ENCODE measurements at regions not wholly inside any gene's neighbourhood (a gene's known extent, or its start where the extent isn't known, plus 50 kb on each side); places are given as distances from the start of the nearest gene placed in this dataset.

DNA sequence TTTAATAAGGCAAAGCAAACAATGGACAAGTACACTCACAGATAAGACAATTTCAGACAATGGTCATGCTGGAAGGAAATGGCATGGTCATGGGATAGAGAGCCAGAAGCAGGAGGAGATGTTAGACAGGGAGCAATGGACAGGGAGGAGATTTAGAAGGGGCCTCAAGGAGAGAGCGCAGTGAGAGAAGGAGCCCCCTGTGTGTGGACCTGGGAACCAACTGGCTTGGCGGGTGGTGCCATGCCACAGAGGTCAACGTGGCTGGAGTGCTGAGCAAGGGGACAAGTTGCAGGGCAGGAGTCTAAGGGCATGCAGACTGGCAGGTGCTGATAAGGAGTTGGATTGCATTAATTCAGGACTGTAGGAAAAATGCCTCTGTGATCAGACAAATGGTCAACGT lies 75.3 kb upstream of the UQCRFS1 start:
- ATAC-seq (no peak), DNase-seq (no peak)
- intact Hi-C loops (cut with DNase I, micrococcal nuclease), result no loop called here

DNA sequence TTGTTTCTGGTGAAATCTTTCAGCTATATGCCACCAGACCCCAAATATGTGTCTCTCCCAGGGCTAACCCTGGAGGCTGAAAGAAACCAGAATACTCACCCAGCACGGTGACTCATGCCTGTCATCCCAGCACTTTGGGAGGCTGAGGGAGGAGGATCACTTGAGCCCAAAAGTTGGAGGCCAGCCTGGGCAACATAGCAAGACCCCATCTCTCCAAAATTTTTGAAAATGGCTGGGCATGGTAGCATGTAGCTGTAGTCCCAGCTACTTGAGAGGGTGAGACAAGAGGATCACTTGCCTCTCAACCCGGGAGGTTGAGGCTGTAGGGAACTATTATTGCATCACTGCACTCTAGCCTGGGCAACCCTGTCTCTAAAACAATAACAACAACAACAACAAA lies 76.1 kb upstream of the UQCRFS1 start:
- intact Hi-C loops (cut with DNase I, micrococcal nuclease), result no loop called here
- no peak for ATAC-seq
- no peak for DNase-seq

DNA sequence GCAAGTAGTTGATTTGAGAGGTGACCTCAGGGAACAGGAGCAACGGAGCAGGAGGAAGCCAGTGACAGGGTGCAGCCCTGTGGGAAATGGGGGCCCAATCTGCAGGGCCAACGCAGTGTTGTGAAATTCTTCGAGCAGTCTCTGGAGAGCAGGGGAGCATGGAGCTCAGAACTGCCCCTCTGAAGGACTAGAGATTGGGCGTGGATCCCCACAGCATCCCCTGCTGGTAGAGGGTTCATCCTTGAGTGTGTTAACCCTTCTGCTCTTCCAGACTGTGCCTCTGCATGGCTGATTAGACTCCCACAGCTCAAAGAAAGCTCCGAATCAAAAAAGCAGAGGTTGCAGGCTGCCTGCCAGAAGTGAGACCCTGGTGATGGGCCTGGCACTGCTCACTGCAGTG lies 77.9 kb upstream of the UQCRFS1 start:
- ATAC-seq, result no peak
- no peak for DNase-seq
- intact Hi-C loops (cut with DNase I, micrococcal nuclease), result no loop called here

DNA sequence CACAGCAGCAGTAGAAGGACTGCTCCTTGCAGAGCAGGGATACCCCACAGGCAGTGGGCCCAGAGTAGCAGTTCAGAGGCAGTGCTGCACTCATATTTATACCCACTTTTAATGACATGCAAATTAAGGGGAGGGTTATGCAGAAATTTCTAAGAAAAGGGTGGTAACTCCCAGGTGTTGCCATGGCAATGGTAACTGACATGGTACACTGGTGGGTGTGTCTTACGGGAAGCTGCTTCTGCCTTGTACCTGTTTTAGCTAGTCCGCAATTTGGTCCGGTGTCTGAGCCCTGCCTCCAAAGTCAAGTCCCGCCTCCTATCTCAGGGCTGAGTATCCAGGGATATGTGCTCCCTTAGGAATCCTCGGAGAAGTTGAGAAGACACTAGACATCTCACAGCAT lies 79.2 kb upstream of the UQCRFS1 start:
- intact Hi-C loops (cut with DNase I, micrococcal nuclease), result no loop called here
- ATAC-seq, result no peak
- no peak for DNase-seq

DNA sequence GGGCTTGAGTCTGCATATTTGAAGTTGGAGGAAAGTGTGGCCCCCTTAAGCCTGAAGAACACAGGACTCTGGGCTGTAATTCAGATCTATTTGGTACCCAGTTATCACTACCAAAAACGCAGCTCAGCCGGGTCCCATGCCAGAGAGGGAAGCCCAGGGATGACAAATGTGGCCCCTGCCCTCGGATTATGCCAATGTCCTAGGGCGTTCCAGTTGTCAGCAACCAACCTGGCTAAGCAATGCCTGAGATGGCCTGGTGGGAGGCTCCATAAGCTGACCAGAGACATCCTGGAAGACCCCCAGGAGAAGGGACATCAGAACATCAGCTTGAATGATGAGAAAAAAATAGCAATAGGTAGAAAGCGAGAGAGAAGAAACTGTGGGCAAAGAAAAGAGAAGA lies 79.6 kb upstream of the UQCRFS1 start:
- intact Hi-C loops (cut with DNase I, micrococcal nuclease), result no loop called here
- no peak for ATAC-seq
- DNase-seq, result no peak

DNA sequence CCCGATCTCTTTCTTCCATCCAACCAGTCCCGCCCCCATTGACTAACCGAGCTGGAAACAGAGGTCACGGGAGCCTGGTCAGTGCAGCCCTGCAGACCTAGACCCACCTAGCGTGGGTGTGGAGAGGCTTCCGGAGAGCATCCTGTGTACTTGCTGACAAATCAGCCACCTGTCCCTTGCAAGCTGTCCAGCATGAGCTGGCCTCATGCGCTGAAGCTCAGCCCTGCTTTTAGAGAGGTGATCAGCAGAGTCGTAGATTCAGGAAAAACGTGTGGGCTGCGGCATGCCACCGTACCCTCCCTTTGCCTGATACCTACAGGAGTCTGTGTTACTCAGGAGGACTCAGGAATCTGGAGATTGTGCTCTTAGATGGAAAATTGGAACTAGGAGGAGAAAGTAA lies 80.3 kb upstream of the UQCRFS1 start:
- intact Hi-C loops (cut with DNase I, micrococcal nuclease), result no loop called here
- DNase-seq (no peak), ATAC-seq (no peak)

DNA sequence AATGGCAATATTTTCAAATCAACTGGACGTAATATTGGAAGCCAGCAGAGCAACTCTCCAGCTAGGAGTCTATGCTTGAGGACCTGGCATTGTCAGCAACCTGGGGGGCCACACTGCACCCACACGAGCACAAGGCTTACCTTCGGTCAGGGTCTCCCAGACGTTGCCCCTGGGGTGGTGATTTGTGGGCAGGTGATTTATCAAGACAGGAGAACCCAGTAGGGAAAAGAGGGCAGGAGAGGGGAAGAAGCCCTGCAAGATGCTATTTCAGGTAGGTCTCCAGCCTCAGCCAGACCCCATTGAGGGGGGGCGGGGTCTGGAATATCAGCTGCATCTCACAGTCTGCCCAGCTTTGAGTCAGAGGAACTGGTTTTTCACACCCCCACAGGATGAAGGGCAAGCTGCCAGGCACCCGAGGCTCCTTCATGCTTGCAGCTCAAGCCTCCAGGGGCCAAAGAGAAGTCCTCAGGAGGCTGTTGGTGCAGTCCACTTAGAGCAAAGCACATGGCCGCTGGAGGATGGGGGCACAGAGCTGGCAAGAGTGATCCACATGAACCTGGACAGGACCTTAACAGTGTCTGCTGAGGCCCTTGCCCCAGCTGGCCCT lies 80.9 kb upstream of the UQCRFS1 start:
- DNase-seq, result no peak
- intact Hi-C loops (cut with DNase I, micrococcal nuclease), result no loop called here

DNA sequence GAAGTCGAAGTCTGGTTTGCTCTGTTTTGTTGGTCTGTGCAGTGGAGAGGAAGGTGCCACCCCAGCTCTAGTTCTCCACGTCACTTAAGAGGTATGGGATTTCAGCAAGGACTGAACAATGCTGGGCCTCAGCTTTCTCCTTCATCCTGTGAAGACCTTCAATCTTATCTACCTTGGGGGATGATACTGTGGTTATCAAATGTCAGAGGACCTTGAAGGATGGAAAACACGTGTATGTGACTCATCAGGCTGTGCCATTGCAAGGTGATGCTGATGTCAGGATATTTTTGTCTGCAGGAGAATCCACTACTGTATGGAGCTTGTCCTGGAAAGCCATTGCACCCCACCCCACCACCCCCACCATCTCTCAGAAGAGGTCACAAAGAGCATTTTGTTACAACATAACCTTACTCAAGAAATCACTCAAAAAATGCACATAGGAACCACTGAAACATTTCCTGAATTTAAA lies 81.4 kb upstream of the UQCRFS1 start:
- DNase-seq (no peak), ATAC-seq (no peak)
- intact Hi-C loops (cut with DNase I, micrococcal nuclease), result no loop called here

More for the DNA sequence above, 80.9 kb upstream of the UQCRFS1 start:
- ATAC-seq, result no peak

DNA sequence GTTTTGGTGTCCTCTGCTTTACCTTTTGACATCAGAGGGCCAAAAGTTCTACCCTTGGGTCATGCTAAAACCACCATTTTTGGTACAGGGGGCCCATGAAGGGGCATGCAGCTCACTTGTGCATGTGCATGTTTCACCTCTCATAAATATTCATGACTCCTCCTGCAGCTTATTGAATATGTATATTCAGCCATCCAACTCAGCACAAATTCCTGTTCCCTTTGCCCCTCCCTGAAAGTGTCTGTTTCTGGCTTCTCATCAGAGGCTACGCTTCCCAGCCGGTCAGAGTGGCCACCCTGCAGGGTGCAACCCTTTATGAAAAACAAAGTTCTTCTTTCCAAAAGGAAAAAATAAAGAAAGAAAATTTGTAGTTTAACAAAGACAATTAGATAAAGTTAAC lies 82.3 kb upstream of the UQCRFS1 start:
- intact Hi-C loops (cut with DNase I, micrococcal nuclease), result no loop called here
- no peak for ATAC-seq
- DNase-seq, result no peak

DNA sequence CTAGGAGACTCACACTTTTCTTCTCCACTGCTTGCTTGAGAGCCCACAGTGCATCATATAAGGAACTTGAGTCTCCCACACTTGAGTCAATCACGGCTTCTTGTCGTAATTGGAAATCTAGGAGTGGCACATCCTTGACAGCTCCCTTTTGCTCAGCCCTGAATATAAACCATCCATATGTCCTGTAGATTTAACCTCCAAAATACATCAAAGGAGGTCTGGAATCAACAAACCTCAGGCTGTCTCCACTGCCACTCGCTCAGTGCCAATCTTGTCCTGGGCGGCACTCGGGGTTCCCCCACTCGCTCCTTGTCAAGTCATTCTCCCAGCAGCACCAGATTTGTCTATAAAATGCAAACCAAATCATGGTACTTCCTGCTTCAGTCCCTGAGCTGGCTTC lies 84.4 kb upstream of the UQCRFS1 start:
- intact Hi-C loops (cut with DNase I, micrococcal nuclease), result no loop called here
- no peak for ATAC-seq

DNA sequence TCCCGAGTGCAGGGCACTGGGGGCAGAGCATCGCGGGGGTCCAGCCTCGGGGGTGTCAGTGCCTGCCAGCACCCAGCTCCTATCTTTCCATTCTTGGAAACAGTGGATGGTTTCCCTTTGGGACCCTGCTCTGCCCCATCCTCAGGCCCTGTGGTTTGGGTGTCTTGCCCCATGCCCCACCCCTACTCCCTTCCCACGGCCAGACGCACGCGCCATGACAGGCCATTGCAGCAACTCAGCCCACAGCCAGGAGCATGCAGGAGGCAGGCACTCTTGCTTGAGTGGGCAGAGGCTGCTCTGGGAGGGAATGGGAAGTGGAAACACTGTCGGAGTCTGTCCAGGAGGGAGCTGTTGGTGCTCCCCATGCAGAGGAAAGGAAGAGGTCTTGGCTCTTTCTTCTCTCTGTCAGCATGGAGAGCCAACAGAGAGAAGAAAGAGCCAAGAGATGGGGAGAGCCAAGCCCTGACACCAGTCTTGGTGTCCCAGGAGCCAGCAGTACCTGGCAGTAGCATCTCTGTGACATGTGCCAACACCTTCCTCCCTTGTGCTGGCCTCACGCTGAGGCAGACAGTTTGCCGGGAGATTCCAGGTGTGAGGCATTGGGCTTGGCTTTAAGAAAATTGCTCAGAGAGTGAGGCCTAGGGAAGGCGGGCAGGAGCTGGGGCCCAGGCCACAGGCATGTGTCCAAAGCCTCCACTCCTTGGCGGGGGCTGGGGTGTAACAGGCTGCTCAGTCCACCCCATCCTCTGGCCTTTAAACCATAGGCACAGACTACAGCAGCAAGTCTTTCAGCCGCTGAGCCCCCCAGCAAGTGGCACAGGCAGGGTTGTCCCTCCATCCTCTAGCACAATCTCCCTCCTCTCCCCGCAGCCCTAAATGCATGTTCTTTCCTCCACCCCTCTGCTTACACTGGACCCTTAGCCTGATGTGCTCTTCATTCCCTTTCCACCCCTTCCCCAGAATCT lies 86.7 kb upstream of the UQCRFS1 start:
- DNase-seq (no peak), ATAC-seq (no peak)
- intact Hi-C loops (cut with DNase I, micrococcal nuclease), result no loop called here

More for the DNA sequence above, 84.4 kb upstream of the UQCRFS1 start:
- DNase-seq, result no peak

DNA sequence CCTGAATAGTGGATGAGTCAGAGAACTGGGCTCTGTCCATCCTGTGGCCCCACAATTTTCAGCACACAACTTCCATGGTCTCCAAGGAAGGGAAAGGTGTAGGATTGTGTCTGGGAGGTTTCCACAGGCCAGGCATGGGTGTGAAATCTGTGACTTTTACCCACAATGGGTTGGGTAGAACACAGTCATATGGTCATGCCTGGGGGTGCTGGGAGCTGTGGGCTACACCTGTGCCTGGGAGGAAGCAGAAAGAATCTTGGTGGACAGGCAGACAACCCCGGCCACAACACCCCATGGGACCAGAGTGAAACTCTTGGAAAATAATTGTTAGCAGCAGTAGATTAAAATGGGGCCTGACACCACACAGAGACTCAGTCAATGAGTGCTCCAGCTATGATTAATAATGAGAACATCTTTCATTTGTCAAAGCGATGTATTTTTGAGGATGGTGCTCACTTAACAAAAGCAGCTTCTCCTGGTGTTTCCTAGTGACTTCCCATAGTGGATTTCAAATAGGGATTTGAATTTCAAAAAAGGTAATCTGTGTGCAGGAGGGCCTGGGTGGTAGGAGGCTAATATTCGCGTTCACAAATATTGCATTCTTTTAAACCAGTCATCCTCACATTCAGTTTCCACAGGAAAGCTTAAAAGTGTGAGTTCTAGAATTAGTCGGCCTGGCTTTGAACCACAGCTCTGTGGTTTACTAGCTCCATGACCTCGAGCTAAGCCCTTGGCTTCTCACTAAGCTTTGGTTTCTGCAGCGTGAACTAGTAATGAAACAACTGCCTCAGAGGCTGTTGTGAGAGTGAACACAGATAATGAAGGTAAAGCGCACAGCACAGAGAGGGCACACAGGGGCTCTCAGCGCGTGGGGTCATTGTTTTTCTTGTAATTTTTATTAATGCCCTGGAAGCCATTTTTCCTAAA lies 89.3 kb upstream of the UQCRFS1 start:
- DNase-seq, result no peak
- no peak for ATAC-seq
- intact Hi-C loops (cut with DNase I, micrococcal nuclease), result no loop called here

DNA sequence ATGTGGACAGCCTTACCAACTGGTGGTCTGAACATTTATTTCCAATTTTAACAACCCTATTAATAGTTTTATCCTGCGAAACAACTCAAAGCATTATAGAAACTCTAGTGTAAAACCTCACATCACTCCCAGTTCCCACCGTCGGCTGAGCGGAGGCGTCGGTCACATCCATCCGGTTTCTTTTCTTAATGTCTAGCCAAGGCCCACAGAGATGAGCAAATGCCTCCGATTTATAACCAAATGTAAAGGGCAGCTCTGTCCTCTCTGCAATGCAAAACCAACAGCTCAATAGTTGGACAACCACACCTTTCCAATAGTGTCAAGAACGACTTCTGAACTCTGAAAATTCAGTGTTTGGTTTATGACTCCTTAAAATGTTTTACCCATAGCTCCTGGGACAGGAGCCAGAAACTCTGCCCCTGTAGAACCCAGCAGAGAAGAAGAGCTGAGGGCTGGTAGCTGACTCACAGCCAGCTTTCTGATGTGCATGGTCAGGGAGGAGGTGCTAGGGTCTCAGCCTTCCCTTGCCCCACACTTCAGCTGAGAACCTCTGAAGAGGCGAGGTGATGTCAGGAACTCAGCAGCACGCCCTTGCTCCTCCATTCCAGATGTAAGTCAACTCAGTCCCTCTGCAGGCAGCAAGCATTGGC lies 90.2 kb upstream of the UQCRFS1 start:
- DNase-seq (no peak), ATAC-seq (no peak)
- intact Hi-C loops (cut with DNase I, micrococcal nuclease), result no loop called here

DNA sequence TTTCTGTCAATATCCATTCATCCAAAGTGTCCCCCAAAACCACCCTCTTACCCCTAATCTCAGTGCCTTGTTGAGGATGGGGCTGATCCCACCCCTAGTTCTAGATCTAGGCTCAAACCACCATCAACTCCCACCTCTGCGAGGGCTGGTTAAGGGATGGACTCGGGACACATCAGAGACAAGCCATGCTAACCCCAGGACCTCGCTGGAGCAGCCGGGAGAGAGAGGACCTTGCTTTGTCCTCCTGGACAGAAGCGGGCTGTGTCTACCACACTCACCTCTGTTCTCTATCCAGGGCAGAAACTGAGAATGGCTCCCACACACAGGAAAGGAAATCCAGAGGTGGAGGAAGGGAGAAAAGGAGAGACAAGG lies 90.8 kb upstream of the UQCRFS1 start:
- intact Hi-C loops (cut with DNase I, micrococcal nuclease), result no loop called here
- DNase-seq (no peak), ATAC-seq (no peak)

DNA sequence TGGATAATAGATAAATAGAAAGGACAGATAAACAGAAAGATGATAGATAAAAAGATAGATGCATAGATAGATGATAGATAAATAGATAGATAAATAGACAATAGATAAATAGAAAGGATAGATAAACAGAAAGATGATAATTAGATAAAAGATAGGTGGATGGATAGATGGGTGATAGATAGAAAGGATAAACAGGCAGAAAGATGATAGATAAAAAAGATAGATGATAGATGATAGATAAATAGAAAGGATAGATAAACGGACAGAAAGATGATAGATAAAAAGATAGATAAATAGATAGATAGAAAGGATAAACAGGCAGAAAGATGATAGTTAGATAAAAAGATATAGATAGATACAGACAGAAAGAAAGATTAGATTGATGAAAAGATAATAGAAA lies 92.3 kb upstream of the UQCRFS1 start:
- intact Hi-C loops (cut with DNase I, micrococcal nuclease), result no loop called here
- ATAC-seq, result no peak
- no peak for DNase-seq

DNA sequence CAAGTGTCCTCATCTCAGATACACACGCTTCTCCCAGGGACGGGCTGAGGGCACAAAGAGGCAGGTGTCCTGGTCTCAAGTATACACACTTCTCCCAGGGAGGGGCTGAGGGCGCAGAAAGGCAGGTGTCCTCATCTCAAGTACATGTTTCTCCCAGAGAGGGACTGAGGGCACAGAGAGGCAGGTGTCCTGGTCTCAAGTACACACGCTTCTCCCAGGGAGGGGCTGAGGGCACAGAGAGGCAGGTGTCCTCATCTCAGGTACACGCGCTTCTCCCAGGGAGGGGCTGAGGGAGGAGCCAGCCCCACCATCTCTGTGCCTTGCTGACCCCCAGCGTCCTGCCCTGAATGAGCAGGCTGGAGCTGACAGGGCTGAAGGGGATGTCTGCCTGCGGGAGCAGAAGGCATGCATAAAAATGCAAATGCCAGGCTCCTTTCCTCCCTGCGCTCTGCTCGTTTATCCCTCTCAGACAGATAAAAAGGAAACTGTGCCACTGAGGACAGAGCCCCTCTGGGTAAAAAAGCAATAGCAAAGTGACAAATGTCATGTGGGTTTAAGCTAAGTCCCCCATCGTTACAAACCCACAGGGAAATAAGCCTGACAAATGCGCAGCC lies 96.1 kb upstream of the UQCRFS1 start:
- no peak for DNase-seq
- intact Hi-C loops (cut with DNase I, micrococcal nuclease), result no loop called here
- ATAC-seq, result no peak

DNA sequence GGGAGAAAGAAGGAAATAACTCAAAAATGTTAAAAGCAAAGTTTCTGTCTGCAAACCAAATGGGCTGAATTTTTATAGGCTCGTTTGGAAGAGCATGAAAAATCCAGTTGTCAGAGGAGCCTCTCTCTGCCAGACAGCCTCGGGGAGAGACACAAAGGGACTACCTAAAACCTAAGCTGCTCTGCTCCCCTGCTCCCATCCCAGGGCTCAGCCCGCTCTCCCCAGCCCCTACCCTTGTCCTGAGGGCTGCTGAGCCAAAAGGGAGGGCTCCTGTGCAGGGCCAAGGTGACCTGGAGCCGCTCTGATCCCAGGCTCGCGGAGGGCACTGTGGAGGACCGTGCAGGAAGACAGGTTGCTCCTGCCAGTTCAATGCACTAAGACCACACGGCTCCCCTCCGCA lies 96.7 kb upstream of the UQCRFS1 start:
- ATAC-seq (no peak), DNase-seq (no peak)
- intact Hi-C loops (cut with DNase I, micrococcal nuclease), result no loop called here

DNA sequence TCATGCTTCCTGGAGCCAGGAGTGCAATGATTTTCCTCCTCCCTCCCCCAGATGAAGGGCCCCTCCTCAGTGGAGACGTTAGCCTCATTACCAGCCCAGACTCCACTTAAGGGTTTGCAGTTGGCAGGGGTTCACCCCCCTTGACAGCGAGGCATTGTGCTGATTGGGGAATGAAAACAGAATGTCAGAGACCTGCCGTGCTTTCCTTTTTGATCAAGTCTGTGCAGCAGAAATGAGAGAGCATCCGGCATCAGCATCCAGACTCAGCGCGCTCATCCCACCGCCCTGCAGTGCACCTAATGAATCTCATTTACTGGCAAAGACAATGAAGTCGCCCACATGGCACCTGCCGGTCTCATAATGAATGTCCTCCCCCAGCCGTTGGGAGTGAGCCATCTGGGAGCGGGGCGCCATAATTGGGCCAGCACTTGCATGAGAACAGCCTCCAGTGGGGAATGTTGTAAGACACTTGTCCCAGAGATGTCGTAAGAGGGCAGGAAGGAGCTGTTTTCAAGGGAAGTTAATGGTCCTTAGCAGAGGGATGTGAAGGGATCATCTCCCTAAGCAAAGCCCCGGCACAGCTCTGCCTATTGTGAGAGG lies 98.3 kb upstream of the UQCRFS1 start:
- intact Hi-C loops (cut with DNase I, micrococcal nuclease), result no loop called here
- DNase-seq, result no peak
- no peak for ATAC-seq

All from left colon (tissue), 2 donors.